Colon (tissue), 2 donors: ENCODE measurements at regions not wholly inside any gene's neighbourhood (a gene's known extent, or its start where the extent isn't known, plus 50 kb on each side); places are given as distances from the start of the nearest gene placed in this dataset.

ENCODE experiments used
- FAIRE-seq: peaks from 2 replicates; lab custom pipeline; 2012; peaks lifted over from hg19 to GRCh38; lab: Jason Lieb, UNC
- donor health status: control.
- donor health status: control.

- no peak for FAIRE-seq
These were observed 1402.0 kb upstream of the PIK3C3 start for GRCh38 chr18:40553029-40553428.

- FAIRE-seq, result no peak
These were observed 1408.2 kb upstream of the PIK3C3 start for GRCh38 chr18:40546875-40547274.

GRCh38 chr18:40534723-40535122 lies 1420.3 kb upstream of the PIK3C3 start:
- FAIRE-seq, result no peak

GRCh38 chr18:40532046-40532445 lies 1423.0 kb upstream of the PIK3C3 start:
- FAIRE-seq, result no peak

- no peak for FAIRE-seq
These were observed 1424.0 kb upstream of the PIK3C3 start for GRCh38 chr18:40531051-40531450.

- no peak for FAIRE-seq
These were observed 1425.6 kb upstream of the PIK3C3 start for GRCh38 chr18:40529478-40529877.

- no peak for FAIRE-seq
These were observed 1430.2 kb upstream of the PIK3C3 start for GRCh38 chr18:40524881-40525280.

GRCh38 chr18:40523287-40523686 lies 1431.7 kb upstream of the PIK3C3 start:
- no peak for FAIRE-seq

- FAIRE-seq, result no peak
These were observed 1454.0 kb upstream of the PIK3C3 start for GRCh38 chr18:40501026-40501425.

GRCh38 chr18:40494603-40495002 lies 1460.4 kb upstream of the PIK3C3 start:
- FAIRE-seq, result no peak

- FAIRE-seq, result no peak
These were observed 1461.7 kb upstream of the PIK3C3 start for GRCh38 chr18:40493316-40493715.

- FAIRE-seq, result no peak
These were observed 1465.7 kb upstream of the PIK3C3 start for GRCh38 chr18:40489301-40489700.

- no peak for FAIRE-seq
These were observed 1469.7 kb upstream of the PIK3C3 start for GRCh38 chr18:40485318-40485717.

- FAIRE-seq, result no peak
These were observed 1481.6 kb upstream of the PIK3C3 start for GRCh38 chr18:40473221-40474029.

- FAIRE-seq, result no peak
These were observed 1484.3 kb upstream of the PIK3C3 start for GRCh38 chr18:40470723-40471122.

GRCh38 chr18:40469851-40470250 lies 1485.2 kb upstream of the PIK3C3 start:
- FAIRE-seq, result no peak

GRCh38 chr18:40469316-40469715 lies 1485.7 kb upstream of the PIK3C3 start:
- no peak for FAIRE-seq

- no peak for FAIRE-seq
These were observed 1491.0 kb upstream of the PIK3C3 start for GRCh38 chr18:40464032-40464431.

GRCh38 chr18:40453903-40454302 lies 1501.1 kb upstream of the PIK3C3 start:
- no peak for FAIRE-seq

- no peak for FAIRE-seq
These were observed 1502.4 kb upstream of the PIK3C3 start for GRCh38 chr18:40452599-40452998.

GRCh38 chr18:40450751-40451150 lies 1504.3 kb upstream of the PIK3C3 start:
- FAIRE-seq, result no peak

- no peak for FAIRE-seq
These were observed 1507.2 kb upstream of the PIK3C3 start for GRCh38 chr18:40447820-40448219.

GRCh38 chr18:40440088-40440487 lies 1514.9 kb upstream of the PIK3C3 start:
- FAIRE-seq, result no peak

GRCh38 chr18:40437517-40437916 lies 1517.5 kb upstream of the PIK3C3 start:
- FAIRE-seq, result no peak
